T1000 (cell line): ENCODE measurements at regions not wholly inside any gene's neighbourhood (a gene's known extent, or its start where the extent isn't known, plus 50 kb on each side); places are given as distances from the start of the nearest gene placed in this dataset.

Experiments used
- DNase-seq: peaks from one replicate; lab custom pipeline; 2025; ENCODE audit warnings: mixed read lengths; lab: John Stamatoyannopoulos, UW

DNA sequence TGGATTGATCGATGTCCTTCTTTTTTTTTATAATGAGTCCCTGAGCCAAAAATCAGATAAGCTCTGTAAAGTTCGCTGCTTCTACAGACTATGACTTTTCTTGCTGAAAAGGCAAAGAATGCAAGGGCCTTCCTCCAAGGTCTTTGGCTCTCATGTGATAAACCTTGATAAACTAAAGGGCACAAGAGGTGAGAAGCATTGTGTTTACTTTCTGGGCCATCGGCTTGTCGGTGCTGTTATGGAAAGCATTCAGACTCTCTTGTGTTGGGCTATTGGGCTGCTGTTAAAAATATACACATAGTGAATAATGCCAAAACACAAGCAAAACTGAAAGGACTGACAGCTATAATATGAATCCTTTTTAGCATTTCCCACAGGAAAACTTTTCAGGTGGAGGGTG, 472.4 kb upstream of the SPHKAP start:
- DNase-seq = no peak

DNA sequence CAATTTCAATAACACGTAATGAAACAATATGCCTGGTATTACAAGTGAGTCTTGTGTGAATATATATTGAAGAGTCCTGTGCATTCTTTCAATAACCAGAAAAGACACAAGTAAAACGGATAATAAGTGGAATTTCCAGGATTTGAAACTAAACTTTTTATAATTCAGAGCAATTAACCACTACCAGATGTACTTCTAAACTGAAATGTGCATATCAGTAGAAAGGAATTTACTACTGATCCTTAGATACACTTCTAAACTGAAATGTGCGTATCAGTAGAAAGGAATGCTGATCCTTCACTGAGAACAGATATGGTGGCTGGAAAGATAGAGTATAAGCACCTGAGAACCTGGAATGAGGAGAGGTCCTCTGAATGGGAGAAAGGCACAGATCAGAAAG, 470.9 kb upstream of the SPHKAP start:
- no peak for DNase-seq

DNA sequence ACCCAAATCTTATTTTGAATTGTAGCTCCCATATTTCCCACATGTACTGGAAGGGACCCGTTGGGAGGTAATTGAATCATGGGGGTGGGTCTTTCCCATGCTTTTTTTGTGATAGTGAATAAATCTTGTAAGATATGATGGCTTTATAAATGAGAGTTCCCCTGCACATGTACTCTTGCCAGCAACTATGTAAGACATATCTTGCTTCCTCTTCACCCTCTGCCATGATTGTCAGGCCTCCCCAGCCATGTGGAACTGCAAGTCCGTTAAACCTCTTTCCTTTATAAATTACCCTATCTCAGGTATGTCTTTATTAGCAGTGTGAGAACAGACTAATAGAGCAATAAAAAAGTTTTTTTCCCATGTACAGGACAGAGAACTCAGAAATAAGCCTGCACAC, 468.4 kb upstream of the SPHKAP start:
- no peak for DNase-seq

DNA sequence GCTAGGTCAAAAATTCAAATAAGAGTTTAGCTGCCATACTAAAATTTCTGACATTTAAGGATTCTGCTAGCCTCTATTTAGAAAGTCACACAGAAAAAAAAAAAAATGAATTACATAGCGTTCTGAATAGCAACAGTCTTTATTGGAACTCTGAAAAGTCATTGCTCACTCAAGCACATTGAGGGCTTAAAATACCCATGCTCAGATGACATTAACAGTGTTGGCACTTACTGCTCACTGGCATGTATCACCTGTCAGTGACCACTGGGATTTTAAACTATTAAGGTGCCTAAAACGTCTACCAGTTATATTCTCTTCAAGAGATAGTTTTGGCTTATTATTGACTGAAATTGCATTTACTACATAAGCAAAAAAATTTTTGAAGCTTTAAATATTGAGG, 468.0 kb upstream of the SPHKAP start:
- DNase-seq = no peak

DNA sequence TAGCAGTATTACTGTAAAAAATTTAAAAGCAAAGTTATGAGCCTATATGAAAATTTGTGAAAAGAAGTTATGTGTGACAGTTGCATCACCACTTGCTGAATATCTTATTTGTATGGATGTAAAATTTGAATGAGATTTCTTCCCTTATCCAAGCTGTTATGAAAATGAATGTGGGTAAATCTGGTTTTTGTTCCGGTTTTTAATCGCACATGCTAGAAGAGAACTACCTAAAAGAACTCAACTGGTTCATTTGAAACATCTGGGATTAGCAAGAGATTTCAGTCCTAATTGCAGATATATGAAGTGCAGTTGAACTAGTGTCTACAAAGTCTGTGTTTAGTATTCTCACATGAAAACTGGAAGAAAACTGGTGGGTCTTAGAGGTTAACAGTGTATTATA, 467.1 kb upstream of the SPHKAP start:
- DNase-seq = no peak

DNA sequence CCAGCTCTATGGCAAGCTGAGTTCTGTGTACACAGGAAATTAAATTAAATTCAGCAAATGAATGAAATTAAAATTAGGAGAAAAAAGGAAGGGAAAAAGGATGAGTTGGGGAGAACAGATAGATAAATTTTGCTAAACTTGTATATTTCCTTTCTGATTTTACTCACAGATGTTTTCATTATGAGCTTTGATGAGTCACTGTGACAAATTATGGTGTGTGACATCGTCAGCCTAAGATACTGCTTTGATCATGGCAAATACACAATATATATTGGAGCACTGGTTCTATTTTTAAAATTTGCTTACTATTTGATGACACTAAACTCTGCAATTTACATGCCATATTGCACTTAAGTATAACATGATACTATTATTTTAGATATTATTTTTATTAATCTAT, 464.6 kb upstream of the SPHKAP start:
- DNase-seq = no peak

DNA sequence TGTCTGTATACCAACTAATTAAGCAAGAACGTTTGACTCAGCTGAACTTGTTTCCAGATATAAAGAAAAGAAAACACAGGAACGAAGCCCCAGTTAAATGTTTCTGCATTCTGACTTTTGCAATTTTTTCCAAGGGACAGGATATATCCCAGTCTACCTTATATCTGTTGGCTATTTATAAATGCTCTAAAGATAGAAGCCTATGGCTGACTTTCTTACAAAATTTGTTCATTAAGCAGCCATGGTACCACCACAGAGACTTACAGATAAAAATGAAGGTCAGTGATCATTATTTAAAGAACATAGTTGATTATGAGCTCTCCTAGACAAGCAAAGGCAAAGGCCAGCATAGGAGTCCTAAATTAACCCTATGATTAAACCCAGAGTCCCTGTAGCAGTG, 462.7 kb upstream of the SPHKAP start:
- no peak for DNase-seq

DNA sequence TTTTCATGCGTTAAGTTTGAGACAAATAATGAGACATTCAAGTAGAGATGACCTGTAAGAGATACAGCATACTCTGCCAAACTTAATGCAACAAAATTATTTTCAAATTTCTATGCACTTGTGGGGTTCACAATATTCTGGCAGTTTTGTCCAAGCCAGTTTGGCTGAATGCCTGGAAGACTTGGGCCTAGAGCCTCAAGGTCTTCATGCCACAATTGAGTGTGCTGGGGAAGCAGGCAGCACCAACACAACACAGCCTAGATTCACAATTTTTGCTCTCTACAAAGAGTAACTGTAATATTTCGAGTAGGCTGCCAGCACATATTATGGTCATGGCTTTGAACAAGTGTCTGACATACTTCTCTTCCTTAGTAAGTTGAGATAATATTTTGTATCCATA, 461.4 kb upstream of the SPHKAP start:
- DNase-seq = no peak

DNA sequence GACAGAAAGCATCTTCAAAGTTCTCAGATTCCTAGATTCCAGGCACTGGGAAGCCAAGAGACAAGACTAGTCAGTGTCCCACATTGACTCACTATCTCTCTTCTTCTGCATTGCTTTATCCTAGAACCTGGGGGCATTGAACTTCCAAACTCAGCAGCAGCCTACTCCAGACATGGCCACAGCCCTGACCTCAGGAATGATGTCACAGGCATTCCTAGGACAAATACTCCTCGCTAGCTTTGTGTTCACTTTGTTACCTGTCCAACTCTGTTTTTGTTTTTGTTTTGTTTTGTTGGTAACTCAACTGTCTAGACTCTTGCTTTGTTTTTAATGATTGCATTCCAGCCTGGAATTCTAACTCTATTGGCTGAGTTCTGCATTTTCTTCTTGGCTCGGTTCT, 449.3 kb upstream of the SPHKAP start:
- DNase-seq = no peak

DNA sequence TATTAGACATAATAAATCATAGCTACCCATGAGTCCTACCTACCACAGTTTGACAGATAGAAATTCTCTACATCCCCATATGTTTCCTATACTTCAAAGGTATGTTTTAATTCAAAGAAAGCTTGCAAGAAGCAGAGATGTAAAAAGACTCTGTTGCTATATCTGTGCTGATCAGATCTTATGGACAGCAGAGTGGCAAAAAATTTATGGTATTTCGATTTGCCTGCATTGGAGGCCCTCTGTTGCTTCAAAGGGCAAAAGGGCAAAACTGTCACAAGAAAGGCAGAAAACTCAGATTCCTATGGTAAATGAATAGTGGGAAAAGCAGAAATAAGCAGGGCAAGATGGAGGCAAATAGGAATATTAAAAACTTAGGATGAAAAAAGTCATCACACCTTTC, 447.8 kb upstream of the SPHKAP start:
- DNase-seq = no peak

DNA sequence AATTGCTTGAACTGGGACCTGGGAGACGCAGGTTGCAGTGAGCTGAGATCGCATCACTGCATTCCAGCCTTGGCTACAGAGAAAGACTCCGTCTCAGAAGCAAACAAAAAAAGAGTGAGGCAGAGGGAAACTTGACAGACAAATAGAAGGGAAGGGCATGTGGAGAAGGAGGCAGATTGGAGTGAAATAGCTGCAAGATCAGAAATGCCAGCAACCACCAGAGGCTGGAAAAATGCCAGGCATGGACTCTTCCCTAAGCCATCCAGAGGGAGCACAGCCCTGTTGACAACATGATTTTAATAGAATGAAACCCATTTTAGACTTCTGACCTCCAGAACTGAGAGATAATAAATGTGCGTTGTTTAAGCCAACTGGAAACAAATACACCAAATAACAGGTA, 447.2 kb upstream of the SPHKAP start:
- DNase-seq = no peak

DNA sequence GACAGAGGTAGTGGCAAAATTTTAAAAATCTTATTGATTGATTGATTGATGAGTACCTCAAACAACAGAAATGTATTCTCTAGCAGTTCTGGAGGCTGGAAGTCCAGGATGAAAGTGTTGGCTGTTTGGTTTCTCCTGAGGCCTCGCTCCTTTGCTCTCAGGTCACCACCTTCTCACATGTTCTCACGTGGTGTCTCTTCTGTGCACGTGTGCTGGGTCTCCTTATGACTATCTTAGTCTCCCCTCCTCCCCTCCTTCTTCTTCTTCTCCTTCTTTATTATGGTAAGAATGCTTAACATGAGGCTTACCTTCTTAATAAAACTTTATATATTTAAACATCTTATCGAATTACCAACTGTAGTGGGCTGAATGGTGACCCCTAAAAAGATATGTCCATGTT, 446.0 kb upstream of the SPHKAP start:
- no peak for DNase-seq

DNA sequence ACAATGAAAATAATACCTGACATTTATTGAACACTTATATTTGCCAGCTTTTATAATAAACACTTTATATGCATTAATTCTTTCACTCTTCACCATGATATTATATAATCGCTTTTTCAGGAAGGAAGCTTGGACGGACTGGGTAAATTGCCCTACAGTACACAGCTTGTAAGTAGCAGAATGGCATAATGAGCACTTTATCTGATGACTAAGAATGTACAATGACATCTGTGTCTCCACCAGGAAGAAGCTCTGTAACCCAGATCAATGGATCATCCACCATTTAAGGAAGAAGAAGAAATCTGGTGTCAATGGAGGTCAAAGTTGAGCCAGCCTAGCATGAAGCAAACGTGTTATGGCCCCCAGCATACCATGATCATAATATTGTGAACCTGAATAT, 444.0 kb upstream of the SPHKAP start:
- no peak for DNase-seq

DNA sequence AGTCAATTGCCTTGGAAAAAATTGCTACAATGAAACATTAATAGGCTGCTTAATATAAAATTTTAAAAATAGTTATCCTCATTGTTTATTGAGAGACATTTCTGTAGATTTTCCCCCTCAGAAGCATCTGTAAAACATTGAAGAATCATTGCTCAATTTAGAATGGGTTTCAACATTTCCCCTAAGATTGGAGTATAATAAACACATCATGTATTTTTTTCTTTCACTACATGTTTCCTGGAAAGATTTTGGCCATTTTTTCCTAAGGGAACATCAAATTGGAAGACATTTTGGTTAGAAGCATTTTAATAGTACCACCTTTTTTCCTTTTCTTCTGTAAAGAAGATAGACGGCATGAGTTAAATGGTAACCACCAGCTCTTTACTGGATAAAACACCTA, 443.2 kb upstream of the SPHKAP start:
- no peak for DNase-seq

DNA sequence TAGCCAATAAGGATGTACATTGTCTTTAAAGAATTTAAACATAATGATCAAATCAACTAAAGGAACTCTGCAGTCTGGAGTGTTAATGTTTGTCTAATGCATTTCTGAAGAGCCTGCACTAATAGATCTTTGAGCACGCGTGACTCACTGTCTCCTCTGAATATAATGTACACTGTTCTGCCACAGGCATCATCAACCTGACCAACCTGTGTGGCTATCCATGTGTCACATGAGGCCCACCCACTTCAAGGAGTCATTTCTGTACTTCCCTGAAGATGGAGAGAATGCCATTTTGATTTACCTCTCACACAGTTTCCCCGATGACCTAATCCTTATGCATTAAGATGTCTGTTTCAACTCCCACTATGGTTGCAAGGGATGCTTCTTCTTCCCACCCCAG, 434.0 kb upstream of the SPHKAP start:
- DNase-seq = no peak

DNA sequence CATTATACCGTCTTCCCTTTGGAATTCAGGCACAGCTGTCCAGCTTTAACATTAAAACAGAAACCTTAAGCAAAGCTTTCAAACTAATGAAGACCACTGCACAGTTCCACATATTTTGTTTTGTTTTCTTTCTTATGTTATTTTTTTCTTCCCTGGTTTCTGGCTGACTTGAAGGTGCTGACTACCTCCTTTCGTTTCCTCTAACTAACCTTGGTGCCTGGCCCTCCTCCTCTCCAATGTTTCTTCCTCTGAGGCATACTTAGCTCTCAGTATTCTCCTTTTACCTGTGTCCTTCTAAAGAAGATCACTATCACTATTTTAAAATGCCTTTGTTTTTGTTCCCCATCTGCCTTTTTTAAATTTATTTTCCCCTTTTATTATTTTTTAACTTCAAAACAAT, 433.3 kb upstream of the SPHKAP start:
- no peak for DNase-seq

DNA sequence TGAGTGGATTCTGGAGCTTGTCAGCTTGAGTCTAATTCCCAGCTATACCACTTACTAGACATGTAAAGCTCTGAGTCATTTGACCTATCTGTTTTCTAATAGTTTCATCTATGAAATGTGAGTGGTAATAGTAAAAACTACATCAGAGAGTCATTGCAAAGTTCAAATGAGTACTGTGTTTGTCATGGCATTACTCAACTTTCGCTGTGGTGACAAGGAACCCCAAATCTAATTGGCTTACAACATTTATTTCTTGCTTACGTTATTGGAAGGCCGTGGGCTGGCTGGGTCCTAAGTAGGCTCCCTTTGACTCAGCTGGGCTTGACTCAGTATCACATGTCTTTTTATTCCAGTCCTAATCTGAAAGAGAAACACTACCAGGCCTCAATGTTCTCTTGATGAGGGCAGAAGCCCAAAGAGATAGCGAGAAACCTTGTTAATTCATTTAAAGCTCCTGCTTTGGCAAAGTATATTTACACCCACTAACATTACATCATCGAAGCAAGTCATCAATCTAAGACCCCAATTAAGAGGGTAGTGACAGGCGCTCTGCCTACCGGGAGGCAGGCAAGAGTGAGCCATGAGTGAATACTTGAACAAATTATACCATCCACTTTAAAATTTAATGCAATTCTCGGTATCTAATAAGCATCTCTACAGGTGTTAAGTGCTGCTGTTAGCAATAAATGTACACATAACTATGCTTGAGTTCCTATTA, 431.8 kb upstream of the SPHKAP start:
- peak; percentile 69 for DNase-seq

DNA sequence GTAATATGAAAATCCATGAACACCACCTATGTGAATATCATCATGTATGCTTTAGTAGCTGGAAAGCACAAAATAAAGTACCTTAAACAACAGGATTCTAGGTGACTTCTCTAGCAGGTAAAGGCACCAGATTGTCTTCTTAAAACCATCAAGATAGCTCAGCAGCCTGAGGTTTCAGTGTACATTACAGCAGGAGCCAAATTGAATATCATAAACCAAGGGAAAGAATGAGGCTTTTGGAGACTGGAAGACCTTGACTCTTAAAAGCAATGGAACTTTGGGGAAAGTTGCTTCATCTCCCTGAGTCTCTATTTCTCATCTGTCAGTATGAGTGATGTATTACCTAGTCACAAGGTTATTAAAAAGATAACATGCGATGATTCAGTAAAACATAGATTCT, 429.7 kb upstream of the SPHKAP start:
- no peak for DNase-seq

DNA sequence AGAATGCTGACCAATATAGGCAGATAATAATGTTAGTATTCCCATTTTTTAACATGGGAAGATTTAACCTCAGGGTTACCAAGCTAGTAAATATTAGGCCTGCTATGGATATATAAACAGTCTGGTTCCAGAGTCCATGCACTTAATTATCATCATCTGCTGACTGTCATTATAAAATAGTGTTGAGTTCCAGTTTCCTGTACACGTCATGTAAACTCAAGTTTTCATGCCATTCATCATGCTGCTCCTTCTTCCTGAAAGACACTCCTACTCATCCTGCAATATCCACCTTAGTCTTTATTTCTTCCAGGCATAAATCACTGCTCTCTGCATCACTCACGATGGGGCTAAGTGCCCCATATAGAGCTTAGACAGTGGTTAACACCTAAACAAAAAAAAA, 420.8 kb upstream of the SPHKAP start:
- DNase-seq = no peak

DNA sequence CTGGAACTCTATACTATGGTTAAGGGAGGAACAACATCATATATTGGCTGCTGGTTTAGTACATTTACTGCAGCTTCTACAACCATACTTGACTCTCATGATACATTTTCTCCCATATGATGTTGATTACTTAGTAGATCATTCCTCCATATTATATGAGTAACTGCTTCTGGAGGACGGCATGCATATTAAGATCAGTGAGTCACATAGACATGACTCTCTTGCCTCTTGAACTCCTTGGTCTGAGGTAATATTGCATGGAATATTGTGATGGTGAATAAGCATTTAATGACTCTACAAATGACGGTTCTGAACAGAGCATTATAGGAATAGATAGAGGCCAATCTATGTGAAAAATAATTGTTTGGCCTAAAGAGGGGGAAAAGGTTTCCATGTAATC, 418.8 kb upstream of the SPHKAP start:
- no peak for DNase-seq

DNA sequence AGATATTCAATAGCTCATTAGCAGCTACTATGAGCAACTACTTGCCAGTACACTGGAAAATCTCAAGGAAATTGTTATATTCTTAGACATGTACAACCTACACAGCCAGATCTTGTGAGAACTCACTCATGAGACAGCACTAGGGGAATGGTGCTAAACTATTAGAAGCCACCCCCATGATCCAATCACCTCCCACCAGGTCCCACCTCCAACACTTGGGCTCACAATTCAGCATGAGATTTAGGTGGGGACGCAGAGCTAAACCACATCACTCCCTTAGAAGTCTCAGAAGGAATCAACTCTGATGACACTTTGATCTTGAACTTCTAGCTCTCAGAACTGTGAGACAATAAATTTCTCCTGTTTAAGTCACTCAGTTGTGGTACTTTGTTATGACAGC, 418.3 kb upstream of the SPHKAP start:
- DNase-seq = no peak

DNA sequence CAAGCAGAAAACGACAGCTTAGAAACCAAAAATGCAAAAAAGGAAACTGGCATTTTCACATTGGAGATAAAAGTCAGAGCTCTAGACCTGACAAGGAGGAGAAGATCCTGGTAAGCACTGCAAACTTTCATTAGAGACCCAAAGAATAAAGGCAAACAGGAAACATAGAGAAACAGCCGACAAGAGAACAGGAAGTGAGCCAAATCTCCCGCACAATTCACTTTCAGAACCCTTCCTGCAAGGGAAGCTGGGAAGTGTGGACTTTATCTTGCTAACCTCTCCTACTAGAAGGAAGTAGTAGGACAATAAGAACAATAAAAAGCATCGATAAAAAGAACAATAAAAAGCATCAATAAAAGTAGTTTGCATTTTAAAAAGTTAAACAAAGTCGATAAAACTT, 417.8 kb upstream of the SPHKAP start:
- DNase-seq = no peak

DNA sequence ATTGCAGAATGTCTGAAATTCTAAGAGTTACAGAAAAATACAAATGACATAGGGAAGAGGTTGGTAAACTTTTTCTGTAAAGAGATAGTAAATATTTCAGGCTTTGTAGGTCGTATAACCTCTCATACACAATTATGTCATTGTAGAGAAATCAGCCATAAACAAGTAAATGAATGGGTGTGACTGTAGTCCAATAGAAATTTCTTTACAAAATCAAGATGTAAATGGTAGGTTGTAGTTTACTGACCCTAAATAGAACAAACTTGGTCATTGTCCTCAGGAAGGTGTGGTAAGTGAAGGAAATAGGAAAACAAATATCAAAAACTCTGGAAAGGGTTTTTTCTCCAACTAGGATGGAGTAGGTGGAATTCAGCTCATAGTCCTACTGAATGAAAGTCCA, 415.5 kb upstream of the SPHKAP start:
- no peak for DNase-seq

DNA sequence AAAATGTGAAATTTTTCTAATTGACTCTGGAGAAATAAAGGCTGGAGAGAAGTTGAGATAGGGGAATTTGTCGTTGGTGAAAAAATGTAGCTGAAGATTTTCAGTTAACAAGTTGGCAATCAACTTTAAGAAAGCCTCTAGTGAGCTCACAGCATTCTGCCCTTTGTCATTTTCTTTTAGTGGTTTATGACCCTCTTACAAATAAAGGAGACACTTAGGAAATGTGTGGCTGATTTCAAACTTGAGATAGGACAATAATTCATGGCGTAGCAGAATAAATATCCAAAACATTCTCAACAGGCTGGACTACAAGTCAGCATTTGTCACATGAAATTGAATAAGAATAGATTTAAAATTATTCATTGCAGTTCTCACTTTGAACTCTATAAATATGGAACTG, 412.5 kb upstream of the SPHKAP start:
- no peak for DNase-seq

DNA sequence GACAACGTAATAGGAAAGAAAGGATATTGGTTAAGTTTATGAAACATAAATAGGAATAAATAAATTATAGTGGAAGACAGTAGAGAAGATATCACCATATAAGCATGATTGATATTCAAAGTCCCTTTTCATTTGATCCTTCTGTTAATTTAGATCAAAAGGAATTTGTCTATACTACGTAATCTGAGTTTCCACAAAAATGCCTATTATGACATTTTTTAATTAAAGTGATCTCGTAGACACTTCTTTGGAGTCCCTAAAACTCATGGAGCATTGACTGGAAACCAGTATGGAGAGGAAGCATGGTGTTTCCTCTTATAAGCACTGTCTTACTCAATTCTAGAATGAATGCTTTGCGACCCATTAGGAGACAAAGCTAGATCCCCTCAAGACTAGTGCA, 411.4 kb upstream of the SPHKAP start:
- DNase-seq = no peak
